CD14-positive monocyte (primary cell): ENCODE measurements at regions not wholly inside any gene's neighbourhood (a gene's known extent, or its start where the extent isn't known, plus 50 kb on each side); places are given as distances from the start of the nearest gene placed in this dataset.

Source experiments
- DNase-seq, 3 donors: peaks; one replicate each; pipeline ENCODE4 v3.0.0-alpha.2; 2011 to 2022
- H2AFZ ChIP-seq: 2 replicates; pipeline ENCODE4 v1.6.0; 2012; ENCODE audit warnings: mild to moderate bottlenecking, low read depth, low read length, inconsistent platforms; ENCODE audit not compliant: insufficient read depth, poor library complexity, severe bottlenecking
- H3K27ac ChIP-seq, 2 donors: 1 replicate in 1 of 2; 2 replicates in 1 of 2; pipeline ENCODE4 v1.5.1; 2012 to 2013; ENCODE audit warnings: low read length in 2 of 2, control low read depth in 1 of 2, inconsistent platforms in 1 of 2, low read depth in 1 of 2, mild to moderate bottlenecking in 1 of 2
- H3K27me3 ChIP-seq, 2 donors: one replicate each; pipeline versions ENCODE4 v1.6.0 to v1.6.1; 2011 to 2013; ENCODE audit warnings: low read length in 2 of 2; ENCODE audit not compliant: control insufficient read depth in 2 of 2, insufficient read depth in 2 of 2
- H3K36me3 ChIP-seq, 2 donors: replicated peaks in 1 of 2; 1 replicate in 1 of 2; 2 replicates in 1 of 2; pipeline versions ENCODE4 v1.5.1 to v1.6.1; 2012 to 2013; ENCODE audit warnings: low read length in 2 of 2, control low read depth in 1 of 2, inconsistent platforms in 1 of 2, mild to moderate bottlenecking in 1 of 2; ENCODE audit not compliant: insufficient read depth in 2 of 2, control insufficient read depth in 1 of 2
- H3K4me1 ChIP-seq, 2 donors: 1 replicate in 1 of 2; 2 replicates in 1 of 2; pipeline versions ENCODE4 v1.5.1 to v1.6.1; 2012 to 2013; ENCODE audit warnings: low read length in 2 of 2, control low read depth in 1 of 2, inconsistent platforms in 1 of 2, mild to moderate bottlenecking in 1 of 2, moderate library complexity in 1 of 2; ENCODE audit not compliant: insufficient read depth in 2 of 2, control insufficient read depth in 1 of 2
- H3K4me2 ChIP-seq: replicated peaks from 2 replicates; pipeline ENCODE3; 2012; ENCODE audit warnings: low read length, moderate library complexity, mild to moderate bottlenecking; ENCODE audit not compliant: poor library complexity, severe bottlenecking; ENCODE audit errors: extremely low read depth
- H3K4me3 ChIP-seq, 3 experiments: fragments of 200-600 bp in 1 of 3; sonication (generic) in 1 of 3; replicated peaks in 1 of 3; 1 replicate in 2 of 3; 2 replicates in 1 of 3; pipeline ENCODE4 v1.5.1; 2011 to 2013; ENCODE audit warnings: low read length in 3 of 3, mild to moderate bottlenecking in 3 of 3, control low read depth in 2 of 3, low read depth in 2 of 3, inconsistent platforms in 1 of 3, moderate library complexity in 1 of 3
- H3K79me2 ChIP-seq: 2 replicates; pipeline ENCODE4 v1.6.0; 2012; ENCODE audit warnings: mild to moderate bottlenecking, control low read depth, inconsistent platforms, low read length, moderate library complexity; ENCODE audit not compliant: insufficient read depth
- H3K9ac ChIP-seq: 2 replicates; pipeline ENCODE4 v1.6.0; 2017; ENCODE audit warnings: low read length, mild to moderate bottlenecking; ENCODE audit not compliant: insufficient read depth, poor library complexity, severe bottlenecking
- H3K9me3 ChIP-seq, 2 donors: replicated peaks in 1 of 2; 1 replicate in 1 of 2; 2 replicates in 1 of 2; pipeline versions ENCODE4 v1.5.1 to v1.6.1; 2012 to 2013; ENCODE audit warnings: low read length in 2 of 2, control low read depth in 1 of 2; ENCODE audit not compliant: control insufficient read depth in 1 of 2, insufficient read depth in 1 of 2
- H4K20me1 ChIP-seq: 2 replicates; pipeline ENCODE4 v1.6.0; 2012; ENCODE audit warnings: mild to moderate bottlenecking, low read length, control low read depth, moderate library complexity; ENCODE audit not compliant: insufficient read depth
- H3K27ac Mint-ChIP-seq, 7 donors: one replicate each; pipeline ENCODE4 v1.8.0; 2020; ENCODE audit warnings: mild to moderate bottlenecking in 7 of 7, mixed read lengths in 7 of 7, moderate library complexity in 6 of 7, inconsistent platforms in 2 of 7
- H3K27me3 Mint-ChIP-seq, 3 donors: one replicate each; pipeline ENCODE4 v1.8.0; 2021 to 2022; ENCODE audit warnings: low read depth in 3 of 3, mild to moderate bottlenecking in 3 of 3, mixed read lengths in 3 of 3, moderate library complexity in 3 of 3, inconsistent platforms in 1 of 3
- H3K36me3 Mint-ChIP-seq, 2 donors: one replicate each; pipeline ENCODE4 v1.8.0; 2020; ENCODE audit warnings: mixed read lengths in 2 of 2, inconsistent platforms in 1 of 2, mild to moderate bottlenecking in 1 of 2
- H3K4me1 Mint-ChIP-seq: one replicate; pipeline ENCODE4 v1.8.0; 2020; ENCODE audit warnings: mild to moderate bottlenecking, mixed read lengths
- H3K4me3 Mint-ChIP-seq, 2 donors: one replicate each; pipeline ENCODE4 v1.8.0; 2020; ENCODE audit warnings: mild to moderate bottlenecking in 2 of 2, mixed read lengths in 2 of 2, moderate library complexity in 1 of 2
- H3K9me3 Mint-ChIP-seq, 7 donors: one replicate each; pipeline ENCODE4 v1.8.0; 2020 to 2022; ENCODE audit warnings: mixed read lengths in 7 of 7, mild to moderate bottlenecking in 6 of 7, moderate library complexity in 6 of 7, inconsistent platforms in 2 of 7
- CTCF ChIP-seq: fragments of 200-600 bp; IDR thresholded peaks from one replicate; pipeline ENCODE4 v1.8.0; 2022; ENCODE audit warnings: antibody characterized with exemption, mild to moderate bottlenecking
- WGBS: methylation state at CpG from one replicate; pipeline ENCODE4 v1.1.5; 2013; ENCODE audit warnings: missing lambda C conversion rate; ENCODE audit not compliant: insufficient coverage; 5-methylcytosine and 5-hydroxymethylcytosine counted together
- intact Hi-C, 2 donors: fragments of 100-400 bp; cut with micrococcal nuclease; formaldehyde crosslinking; loops; one replicate each; pipeline versions ENCODE4 v1.15.0 to v1.15.1; 2023

- Histone ChIP-seq H2AFZ (peak overlapping the region; percentile 29), H3K36me3 (no peaks in the 10 kb centered on the region), H3K4me1 (peaks cover 16 to 32% of the 10 kb centered on the region in 2 donors), H3K27ac (peak overlapping the region in 1 of 2 donors; percentile 33), H3K9ac (no peak overlapping the region), H3K9me3 (no peaks in the 10 kb centered on the region), H3K27me3 (no peaks in the 10 kb centered on the region), H4K20me1 (no peaks in the 10 kb centered on the region), H3K79me2 (no peaks in the 10 kb centered on the region), H3K4me3 (peak overlapping the region in 1 of 3 experiments; percentile 12), H3K4me2 (peak overlapping the region; percentile 24)
- Mint-ChIP-seq H3K9me3 (peaks cover 0 to 11% (median 3%) of the 10 kb centered on the region in 7 donors), H3K4me3 (no peak overlapping the region), H3K27me3 (peaks cover 0 to 2% (median 1%) of the 10 kb centered on the region in 3 donors), H3K36me3 (peaks cover 0 to 2% of the 10 kb centered on the region in 2 donors), H3K4me1 (peaks cover 35% of the 10 kb centered on the region), H3K27ac (peak overlapping the region in 4 of 7 donors; percentile 14 to 73 (median 30))
- DNase-seq: peak; percentile 13 to 30 (median 29)
- TF ChIP-seq CTCF: no peak
- intact Hi-C loops: no loop called here
- 33% methylated on average over 3 of the region's 6 CpGs for WGBS
Observed at GRCh38 chr10:10418387-10418786, 599.3 kb upstream of the CELF2 start.

- Histone ChIP-seq H3K36me3 (no peaks in the 10 kb centered on the region), H3K4me3 (no peak overlapping the region), H3K27ac (no peak overlapping the region), H3K9ac (no peak overlapping the region), H3K4me2 (peak overlapping the region; percentile 10), H2AFZ (peak overlapping the region; percentile 26), H3K27me3 (no peaks in the 10 kb centered on the region), H4K20me1 (no peaks in the 10 kb centered on the region), H3K9me3 (no peaks in the 10 kb centered on the region), H3K4me1 (peaks cover 16 to 32% of the 10 kb centered on the region in 2 donors), H3K79me2 (no peaks in the 10 kb centered on the region)
- peaks cover 0 to 13% (median 5%) of the 10 kb centered on the region in 7 donors for H3K9me3 Mint-ChIP-seq
- H3K36me3 Mint-ChIP-seq: peaks cover 0 to 2% of the 10 kb centered on the region in 2 donors
- WGBS: 69% methylated on average over 4 of the region's 5 CpGs
- no peak for TF ChIP-seq CTCF
- intact Hi-C loops: no loop called here
- no peak for DNase-seq
- H3K27ac Mint-ChIP-seq: peak overlapping the region in 1 of 7 donors; percentile 43
- peaks cover 35% of the 10 kb centered on the region for H3K4me1 Mint-ChIP-seq
- peaks cover 0 to 2% (median 1%) of the 10 kb centered on the region in 3 donors for H3K27me3 Mint-ChIP-seq
- H3K4me3 Mint-ChIP-seq: no peak overlapping the region
Observed at GRCh38 chr10:10421071-10421470, 596.6 kb upstream of the CELF2 start.
